ENCODE measurements at regions not wholly inside any gene's neighbourhood (a gene's known extent, or its start where the extent isn't known, plus 50 kb on each side); places are given as distances from the start of the nearest gene placed in this dataset.
"Not testable (repeated sequence)": the region's sequence is repeated elsewhere in the genome, so short reads cannot be mapped to it uniquely, and the experiment has no call there.

- no peak for DNase-seq (ENCODE audit: low spot score)
- intact Hi-C loops (cut with DNase I): no loop called here
Observed at GRCh38 chr2:128513116-128513960, 194.7 kb upstream of the HS6ST1 start.

- DNase-seq (ENCODE audit: low spot score): no peak
- intact Hi-C loops (cut with DNase I): no loop called here
Observed at GRCh38 chr2:128513961-128514283, 195.3 kb upstream of the HS6ST1 start.

DNA sequence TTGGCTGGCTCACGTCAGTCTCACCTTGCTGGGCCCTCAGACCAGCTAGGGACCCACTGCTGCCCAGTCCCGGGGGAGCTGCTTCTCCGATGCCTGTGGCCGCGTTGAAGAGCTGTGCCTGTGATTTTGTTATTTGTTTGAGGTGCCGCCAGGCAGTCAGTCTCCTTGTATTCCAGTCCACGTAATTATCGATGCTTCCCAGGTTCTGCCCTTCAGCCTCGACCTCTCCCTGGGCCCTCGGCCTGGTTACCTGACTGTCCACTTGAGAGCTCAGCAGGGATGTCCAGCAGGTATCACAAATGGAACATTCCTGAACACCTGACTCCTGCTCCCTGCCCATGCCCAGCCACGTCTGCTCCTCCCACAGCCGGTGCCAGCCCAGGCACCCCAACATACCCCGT is 195.9 kb upstream of the HS6ST1 start:
- DNase-seq (ENCODE audit: low spot score): no peak
- intact Hi-C loops (cut with DNase I): no loop called here

DNA sequence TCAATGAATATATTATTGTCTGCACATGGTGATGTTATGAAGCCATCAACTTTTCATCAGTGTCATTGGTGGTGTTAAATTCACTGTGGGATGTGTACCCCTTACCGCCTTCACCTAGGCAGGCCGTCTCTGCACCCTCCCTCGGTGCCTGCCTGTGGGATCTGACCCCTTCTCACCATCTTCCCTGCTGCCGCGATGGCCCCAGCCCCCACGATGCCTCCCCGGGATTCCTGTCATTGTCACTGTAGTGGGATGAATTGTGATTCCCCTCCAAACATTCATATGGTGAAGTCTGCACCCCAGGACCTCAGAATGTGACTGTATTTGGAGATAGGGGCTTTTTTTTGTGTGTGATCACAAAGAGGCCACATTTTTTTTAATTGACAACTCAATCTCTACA is 198.3 kb upstream of the HS6ST1 start:
- DNase-seq (ENCODE audit: low spot score): no peak
- intact Hi-C loops (cut with DNase I): no loop called here

GRCh38 chr2:128519028-128519427 is 200.4 kb upstream of the HS6ST1 start:
- intact Hi-C loops (cut with DNase I); DNase-seq (ENCODE audit: low spot score): not testable (repeated sequence)

DNA sequence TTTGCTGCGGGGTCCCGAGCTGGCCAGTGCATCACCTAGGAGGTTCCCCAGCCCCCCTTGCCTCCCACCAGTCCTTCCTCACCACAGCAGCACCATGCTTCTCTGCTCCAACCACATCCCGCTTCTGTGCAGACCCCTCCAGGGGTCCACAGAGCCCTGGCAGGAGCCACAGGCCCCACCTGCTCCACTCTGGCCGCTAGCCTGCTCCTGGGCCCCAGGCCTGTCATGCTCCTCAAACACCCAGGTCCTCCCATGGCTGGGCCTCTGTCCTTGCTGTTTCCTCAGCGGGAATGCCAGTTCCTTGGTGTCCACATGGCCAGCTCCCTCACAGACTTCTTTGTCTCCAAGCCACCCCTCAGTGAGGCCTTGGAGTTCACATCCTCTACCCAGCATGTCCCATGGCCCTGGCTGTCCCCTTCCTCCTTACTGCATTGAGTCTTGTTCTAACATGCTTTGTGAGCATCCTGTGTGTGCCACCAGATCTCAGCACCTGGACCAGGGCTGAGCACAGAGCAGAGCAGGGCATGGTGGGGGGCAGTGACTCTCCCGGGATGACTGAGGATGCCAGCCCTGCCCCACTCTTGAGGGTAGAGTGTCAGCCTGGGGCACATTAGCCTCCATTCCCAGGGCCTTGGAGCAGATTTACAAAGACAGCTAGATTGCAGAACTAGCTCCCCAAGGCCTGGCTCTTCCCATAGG is 201.0 kb upstream of the HS6ST1 start:
- intact Hi-C loops (cut with DNase I): no loop called here
- DNase-seq (ENCODE audit: low spot score): no peak

GRCh38 chr2:128520340-128520739 is 201.7 kb upstream of the HS6ST1 start:
- intact Hi-C loops (cut with DNase I): no loop called here

GRCh38 chr2:128520791-128521190 is 202.1 kb upstream of the HS6ST1 start:
- DNase-seq (ENCODE audit: low spot score): no peak

More at GRCh38 chr2:128520340-128520739, 201.7 kb upstream of the HS6ST1 start:
- no peak for DNase-seq (ENCODE audit: low spot score)

GRCh38 chr2:128521482-128521881 is 202.8 kb upstream of the HS6ST1 start:
- intact Hi-C loops (cut with DNase I): no loop called here
- DNase-seq (ENCODE audit: low spot score): no peak

More at GRCh38 chr2:128520791-128521190, 202.1 kb upstream of the HS6ST1 start:
- intact Hi-C loops (cut with DNase I): no loop called here

DNA sequence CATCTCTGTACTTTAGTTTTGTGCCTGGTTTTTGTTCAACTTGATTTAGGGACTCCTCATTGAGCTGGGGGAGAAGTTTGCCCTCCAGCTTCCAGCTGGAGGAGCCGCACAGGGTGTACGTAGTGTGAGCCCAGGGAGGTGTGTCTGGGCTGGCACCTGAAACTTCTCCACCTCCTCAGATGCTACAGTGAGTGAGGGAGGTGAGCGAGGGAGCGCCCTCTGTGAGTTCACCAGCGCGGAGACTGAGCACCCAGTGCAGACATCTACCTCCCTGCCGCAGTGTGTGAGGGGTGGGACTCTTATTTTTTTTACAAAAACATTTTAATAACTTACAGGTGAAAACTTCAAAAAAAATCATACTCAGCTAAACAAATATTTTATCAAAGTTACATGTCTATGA is 204.2 kb upstream of the HS6ST1 start:
- DNase-seq (ENCODE audit: low spot score): no peak
- intact Hi-C loops (cut with DNase I): no loop called here

GRCh38 chr2:128523457-128523856 is 204.8 kb upstream of the HS6ST1 start:
- no peak for DNase-seq (ENCODE audit: low spot score)
- intact Hi-C loops (cut with DNase I): no loop called here

- no peak for DNase-seq (ENCODE audit: low spot score)
- intact Hi-C loops (cut with DNase I): no loop called here
Observed at GRCh38 chr2:128524183-128524582, 205.5 kb upstream of the HS6ST1 start.

GRCh38 chr2:128525653-128526052 is 207.0 kb upstream of the HS6ST1 start:
- intact Hi-C loops (cut with DNase I): no loop called here
- no peak for DNase-seq (ENCODE audit: low spot score)

GRCh38 chr2:128526455-128526976 is 207.8 kb upstream of the HS6ST1 start:
- DNase-seq (ENCODE audit: low spot score): no peak
- intact Hi-C loops (cut with DNase I): no loop called here

DNA sequence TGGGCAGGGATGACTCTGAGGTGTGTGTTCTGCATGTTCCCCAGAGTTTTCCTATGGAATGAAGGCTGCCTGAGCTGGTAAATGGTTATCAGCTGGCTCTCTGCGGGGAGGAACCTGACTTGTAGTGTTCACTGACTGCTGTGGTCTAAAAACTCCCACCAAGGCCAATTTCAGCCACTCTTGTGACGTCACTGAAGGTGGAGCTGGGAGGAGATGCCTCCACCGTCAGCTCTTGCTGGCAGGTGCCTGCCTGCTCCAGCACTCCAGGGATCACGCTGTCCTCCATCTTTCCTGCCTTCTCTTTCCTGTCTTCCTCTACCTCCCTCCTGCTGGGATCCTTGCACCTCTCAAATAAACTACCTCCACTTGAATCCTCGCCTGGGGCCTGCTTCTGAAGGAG is 209.5 kb upstream of the HS6ST1 start:
- no peak for DNase-seq (ENCODE audit: low spot score)
- intact Hi-C loops (cut with DNase I): no loop called here

GRCh38 chr2:128530025-128530573 is 211.4 kb upstream of the HS6ST1 start:
- DNase-seq (ENCODE audit: low spot score): no peak
- intact Hi-C loops (cut with DNase I): no loop called here

DNA sequence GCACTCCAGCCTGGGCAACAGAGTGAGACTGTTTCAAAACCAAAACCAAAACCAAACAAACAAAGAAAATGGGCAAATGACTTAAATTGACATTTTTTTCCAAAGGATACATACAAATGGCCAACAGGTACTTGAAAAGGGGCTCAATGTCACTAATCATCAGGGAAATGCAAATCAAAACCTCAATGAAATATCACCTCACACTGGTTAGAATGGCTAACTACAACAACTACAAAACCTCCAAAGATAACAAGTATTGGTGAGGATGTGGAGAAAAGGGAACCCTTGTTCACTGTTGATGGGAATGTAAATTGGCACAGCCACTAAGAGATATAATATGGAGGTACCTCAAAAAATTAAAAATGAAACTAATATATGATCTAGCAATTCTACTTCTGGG is 213.2 kb upstream of the HS6ST1 start:
- DNase-seq (ENCODE audit: low spot score): no peak
- intact Hi-C loops (cut with DNase I): loop anchor here (2.0 kb wide), 2 partner anchors 203 to 211 kb away; no protein-coding TSS in a partner anchor

- intact Hi-C loops (cut with DNase I): loop anchor here (2.0 kb wide), 2 partner anchors 204 to 212 kb away; no protein-coding TSS in a partner anchor
- DNase-seq (ENCODE audit: low spot score): no peak
Observed at GRCh38 chr2:128533101-128533500, 214.4 kb upstream of the HS6ST1 start.

DNA sequence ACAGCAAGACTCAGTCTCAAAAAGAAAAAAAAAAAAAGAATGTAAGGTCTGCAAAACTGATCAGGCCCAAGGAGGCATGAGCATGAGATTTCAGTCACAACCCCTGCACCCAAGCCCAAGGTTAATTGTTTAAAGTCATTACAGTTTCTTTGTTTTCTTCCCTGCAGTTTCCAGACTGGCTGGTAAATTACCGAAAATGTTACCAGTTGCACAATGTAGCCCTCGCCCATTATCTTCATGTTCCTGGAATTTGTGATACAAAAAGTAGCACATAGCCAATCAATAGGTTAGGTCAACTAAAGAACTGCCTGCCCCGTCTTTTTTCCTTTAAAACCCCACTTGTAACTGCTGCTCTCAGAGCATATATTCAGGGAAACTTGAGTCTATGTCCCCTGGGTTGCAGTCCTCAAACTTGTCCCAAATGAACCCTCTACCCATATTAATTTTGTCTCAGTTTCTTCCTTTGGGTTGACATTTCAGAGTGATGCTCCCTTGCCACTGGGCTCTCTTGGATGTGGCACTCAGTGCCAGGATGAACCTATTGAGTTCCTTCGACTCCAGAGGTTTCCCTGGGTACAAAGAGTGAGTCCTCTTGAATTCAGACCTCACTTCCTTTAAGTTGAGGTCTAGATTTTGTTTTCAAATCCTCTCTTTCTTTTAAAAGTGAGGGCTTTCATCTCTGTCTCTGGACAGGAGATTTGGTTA is 216.2 kb upstream of the HS6ST1 start:
- intact Hi-C loops (cut with DNase I): no loop called here
- no peak for DNase-seq (ENCODE audit: low spot score)

DNA sequence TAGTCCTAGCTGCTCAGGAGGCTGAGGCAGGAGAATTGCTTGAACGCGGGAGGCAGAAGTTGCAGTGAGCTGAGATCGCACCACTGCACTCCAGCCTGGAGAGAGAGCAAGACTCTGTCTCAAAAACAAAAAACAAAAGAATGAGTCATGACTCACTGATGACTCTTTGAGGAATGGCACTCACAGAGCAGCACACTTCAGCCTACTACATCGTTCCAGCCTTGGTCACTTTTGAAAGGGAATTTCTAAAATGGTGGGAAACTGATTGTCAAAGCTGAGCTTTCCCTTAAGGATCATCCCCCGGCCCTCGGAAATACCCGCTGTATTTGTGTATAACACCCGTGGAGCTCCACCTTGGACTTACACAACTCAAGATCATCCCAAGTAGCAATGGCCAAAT is 217.3 kb upstream of the HS6ST1 start:
- intact Hi-C loops (cut with DNase I): no loop called here
- no peak for DNase-seq (ENCODE audit: low spot score)
